Endothelial cell of umbilical vein (primary cell): ENCODE measurements at regions not wholly inside any gene's neighbourhood (a gene's known extent, or its start where the extent isn't known, plus 50 kb on each side); places are given as distances from the start of the nearest gene placed in this dataset.

Experiments
- BruUV-seq: library from RNA; stranded (reverse); fragments of 400-500 nt; replicated peaks from 2 replicates; lab custom pipeline; 2021; lab: Mats Ljungman, UMichigan
- CTCF ChIA-PET: fragments of 300-600, 350-600 bp; sonication (Branson Sonifier 250); formaldehyde crosslinking; loops from one replicate; lab custom pipeline; 2021; ENCODE audit warnings: antibody characterized with exemption, inconsistent platforms; lab: Charles Lee
- POLR2A ChIA-PET: fragments of 300-600, 350-600 bp; sonication (Branson Sonifier 250); formaldehyde crosslinking; loops from one replicate; lab custom pipeline; 2021; ENCODE audit warnings: antibody characterized with exemption, inconsistent platforms; lab: Charles Lee
- DNase-seq: peaks from one replicate; pipeline ENCODE4 v3.0.0-alpha.2; 2011; ENCODE audit warnings: low read depth, low spot score
- FAIRE-seq: peaks from 2 replicates; lab custom pipeline; 2011; peaks lifted over from hg19 to GRCh38; lab: Jason Lieb, UNC
- H2AFZ ChIP-seq: 2 replicates; pipeline ENCODE4 v1.6.0; 2012; ENCODE audit warnings: low read depth, low read length, control low read depth, inconsistent platforms
- H3K27ac ChIP-seq: 2 replicates; pipeline ENCODE4 v1.5.1; 2011; ENCODE audit warnings: low read depth, mild to moderate bottlenecking, control low read depth, low read length, moderate library complexity; ENCODE audit not compliant: insufficient read depth
- H3K27me3 ChIP-seq, 2 experiments: 2 replicates each; pipeline versions ENCODE4 v1.6.0 to v1.6.1; 2011; ENCODE audit warnings: low read length in 2 of 2, mixed read lengths in 1 of 2; ENCODE audit not compliant: control insufficient read depth in 2 of 2, insufficient read depth in 2 of 2
- H3K36me3 ChIP-seq, 2 experiments: 2 replicates in 1 of 2; 3 replicates in 1 of 2; pipeline ENCODE4 v1.5.1; 2011; ENCODE audit warnings: low read length in 2 of 2, mild to moderate bottlenecking in 1 of 2, moderate library complexity in 1 of 2; ENCODE audit not compliant: control insufficient read depth in 2 of 2, insufficient read depth in 2 of 2; ENCODE audit errors: extremely low read depth in 1 of 2
- H3K4me1 ChIP-seq: 3 replicates; pipeline ENCODE4 v1.5.1; 2011; ENCODE audit warnings: mild to moderate bottlenecking, low read length; ENCODE audit not compliant: control insufficient read depth, insufficient read depth; ENCODE audit errors: extremely low read depth
- H3K4me2 ChIP-seq: 2 replicates; pipeline ENCODE4 v1.6.1; 2011; ENCODE audit warnings: low read length, control low read depth, mixed read lengths; ENCODE audit not compliant: insufficient read depth
- H3K4me3 ChIP-seq, 3 experiments: fragments of 200-600 bp in 1 of 3; sonication (generic), shearing (Covaris generic) in 1 of 3; replicated peaks in 1 of 3; 2 replicates each; pipeline ENCODE4 v1.5.1; 2011 to 2016; ENCODE audit warnings: control low read depth in 3 of 3, low read length in 3 of 3, mild to moderate bottlenecking in 2 of 3, inconsistent platforms in 1 of 3, low read depth in 1 of 3, moderate library complexity in 1 of 3; ENCODE audit not compliant: insufficient read depth in 1 of 3
- H3K79me2 ChIP-seq: 2 replicates; pipeline ENCODE4 v1.6.0; 2012; ENCODE audit warnings: low read length, inconsistent platforms; ENCODE audit not compliant: control insufficient read depth, insufficient read depth
- H3K9ac ChIP-seq: replicated peaks from 2 replicates; pipeline ENCODE3; 2011; ENCODE audit warnings: low read length, control low read depth; ENCODE audit not compliant: insufficient read depth; ENCODE audit errors: extremely low read depth
- H3K9me1 ChIP-seq: replicated peaks from 3 replicates; pipeline ENCODE4 v1.6.0; 2011; ENCODE audit warnings: mild to moderate bottlenecking, low read length; ENCODE audit not compliant: control insufficient read depth, insufficient read depth; ENCODE audit errors: extremely low read depth
- H3K9me3 ChIP-seq: replicated peaks from 2 replicates; pipeline ENCODE4 v1.5.1; 2012; ENCODE audit warnings: low read length, inconsistent platforms; ENCODE audit not compliant: control insufficient read depth, insufficient read depth
- H4K20me1 ChIP-seq: replicated peaks from 2 replicates; pipeline ENCODE3; 2011; ENCODE audit warnings: mild to moderate bottlenecking, low read length; ENCODE audit not compliant: control insufficient read depth, insufficient read depth; ENCODE audit errors: extremely low read depth
- EZH2 ChIP-seq: IDR thresholded peaks from 2 replicates; pipeline ENCODE4 v1.6.1; 2012; ENCODE audit warnings: borderline replicate concordance, low read depth, mild to moderate bottlenecking, moderate library complexity, low read length, inconsistent platforms; ENCODE audit not compliant: severe bottlenecking
- FOS ChIP-seq: IDR thresholded peaks from 2 replicates; pipeline ENCODE4 v1.6.1; 2011; ENCODE audit warnings: mild to moderate bottlenecking, low read length, moderate library complexity, borderline replicate concordance; ENCODE audit not compliant: insufficient read depth
- GATA2 ChIP-seq: IDR thresholded peaks from 2 replicates; pipeline ENCODE4 v1.7.0; 2011; ENCODE audit warnings: low read depth, mild to moderate bottlenecking, moderate library complexity, mixed read lengths, low read length; ENCODE audit not compliant: insufficient read length, insufficient read depth
- JUN ChIP-seq: IDR thresholded peaks from 2 replicates; pipeline ENCODE4 v1.6.1; 2011; ENCODE audit warnings: borderline replicate concordance, low read depth; ENCODE audit not compliant: insufficient read length, insufficient read depth
- MYC ChIP-seq: IDR thresholded peaks from one replicate; pipeline ENCODE4 v1.6.1; 2011; ENCODE audit warnings: mild to moderate bottlenecking, low read depth, low read length
- POLR2A ChIP-seq: IDR thresholded peaks from 2 replicates; pipeline ENCODE4 v1.6.1; 2012; ENCODE audit warnings: low read depth, mild to moderate bottlenecking, control low read depth, low read length
- POLR2AphosphoS5 ChIP-seq: IDR thresholded peaks from 2 replicates; pipeline ENCODE4 v1.6.1; 2012; ENCODE audit warnings: low read depth, mild to moderate bottlenecking, control low read depth, low read length, moderate library complexity; ENCODE audit not compliant: insufficient read depth
- dilution Hi-C: fragments of 300-500 bp; cut with MboI; formaldehyde crosslinking; loops from one replicate; pipeline ENCODE4 v1.15.0; 2019; ENCODE audit warnings: low sequenced_read_pairs; ENCODE audit not compliant: extremely low pct_ligation_motif_present
- intact Hi-C: fragments of 100-400 bp; cut with micrococcal nuclease; formaldehyde crosslinking; loops from one replicate; pipeline ENCODE4 v1.10.0; 2022
- TF ChIP-seq, protein P1 (sequence below), 2 donors: IDR thresholded peaks; 1 replicate in 1 of 2; 2 replicates in 1 of 2; pipeline ENCODE4 v1.5.1; 2011; ENCODE audit warnings: low read length in 2 of 2, mild to moderate bottlenecking in 2 of 2, moderate library complexity in 2 of 2, control low read depth in 1 of 2, inconsistent platforms in 1 of 2, low read depth in 1 of 2; ENCODE audit not compliant: insufficient read depth in 1 of 2; ENCODE audit errors: extremely low read depth in 1 of 2
- TF ChIP-seq, protein P2 (sequence below): IDR thresholded peaks from 2 replicates; pipeline ENCODE4 v1.6.1; 2011; ENCODE audit not compliant: insufficient read depth, insufficient read length

DNA sequence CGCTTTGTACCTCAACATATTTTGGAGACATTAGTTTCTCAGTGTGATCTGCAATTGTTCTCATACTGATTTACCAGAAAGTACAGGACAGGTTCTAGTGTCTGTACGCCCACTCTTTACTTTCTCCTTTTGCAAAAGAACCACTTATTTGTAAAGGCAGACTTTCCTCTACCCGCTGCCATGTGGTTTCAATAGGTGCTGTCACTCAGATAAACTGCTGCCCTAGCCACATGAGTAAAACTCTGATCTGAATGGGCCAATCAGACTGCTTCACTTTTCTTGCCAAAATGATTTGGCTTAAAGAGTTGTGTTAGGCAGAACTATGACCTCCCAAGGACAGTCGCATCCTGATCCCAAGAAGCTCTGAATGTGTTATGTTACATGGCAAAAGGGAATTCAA lies 984.6 kb upstream of the NR2F2 start:
- FAIRE-seq (no peak), DNase-seq (no peak)
- Histone ChIP-seq H3K4me1 (no peaks in the 10 kb centered on the region), H3K27ac (no peak overlapping the region), H4K20me1 (no peaks in the 10 kb centered on the region), H3K4me2 (no peak overlapping the region), H3K9me3 (no peaks in the 10 kb centered on the region), H3K27me3 (no peaks in the 10 kb centered on the region), H3K79me2 (no peaks in the 10 kb centered on the region), H3K9ac (no peak overlapping the region), H3K4me3 (no peak overlapping the region), H3K36me3 (no peaks in the 10 kb centered on the region), H2AFZ (no peak overlapping the region), H3K9me1 (no peaks in the 10 kb centered on the region)
- ChIA-PET POLR2A (interaction anchor here (0.6 kb wide), 1 partner anchor 12 kb away, joined by 3 read pairs; no protein-coding TSS in a partner anchor), CTCF (interaction anchor here (1.3 kb wide), 1 partner anchor 15 kb away, joined by 3 read pairs; no protein-coding TSS in a partner anchor)
- dilution Hi-C loops (no loop called here), intact Hi-C loops (no loop called here)
- BruUV-seq: no TSS peak
- TF ChIP-seq FOS: no peak
- no peak for TF ChIP-seq EZH2
- TF ChIP-seq JUN: no peak
- no peak for TF ChIP-seq POLR2A
- TF ChIP-seq MYC: no peak
- TF ChIP-seq GATA2: no peak
- no peak for TF ChIP-seq POLR2AphosphoS5
- TF ChIP-seq, protein P1, sequence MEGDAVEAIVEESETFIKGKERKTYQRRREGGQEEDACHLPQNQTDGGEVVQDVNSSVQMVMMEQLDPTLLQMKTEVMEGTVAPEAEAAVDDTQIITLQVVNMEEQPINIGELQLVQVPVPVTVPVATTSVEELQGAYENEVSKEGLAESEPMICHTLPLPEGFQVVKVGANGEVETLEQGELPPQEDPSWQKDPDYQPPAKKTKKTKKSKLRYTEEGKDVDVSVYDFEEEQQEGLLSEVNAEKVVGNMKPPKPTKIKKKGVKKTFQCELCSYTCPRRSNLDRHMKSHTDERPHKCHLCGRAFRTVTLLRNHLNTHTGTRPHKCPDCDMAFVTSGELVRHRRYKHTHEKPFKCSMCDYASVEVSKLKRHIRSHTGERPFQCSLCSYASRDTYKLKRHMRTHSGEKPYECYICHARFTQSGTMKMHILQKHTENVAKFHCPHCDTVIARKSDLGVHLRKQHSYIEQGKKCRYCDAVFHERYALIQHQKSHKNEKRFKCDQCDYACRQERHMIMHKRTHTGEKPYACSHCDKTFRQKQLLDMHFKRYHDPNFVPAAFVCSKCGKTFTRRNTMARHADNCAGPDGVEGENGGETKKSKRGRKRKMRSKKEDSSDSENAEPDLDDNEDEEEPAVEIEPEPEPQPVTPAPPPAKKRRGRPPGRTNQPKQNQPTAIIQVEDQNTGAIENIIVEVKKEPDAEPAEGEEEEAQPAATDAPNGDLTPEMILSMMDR (IDR thresholded peaks at IDR 0.05; ENCODE audit: extremely low read depth in 1 of 2, insufficient read depth in 1 of 2, low read depth in 1 of 2, low read length in 2 of 2): no peak
- TF ChIP-seq, protein P2, sequence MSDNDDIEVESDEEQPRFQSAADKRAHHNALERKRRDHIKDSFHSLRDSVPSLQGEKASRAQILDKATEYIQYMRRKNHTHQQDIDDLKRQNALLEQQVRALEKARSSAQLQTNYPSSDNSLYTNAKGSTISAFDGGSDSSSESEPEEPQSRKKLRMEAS: no peak
